ENCODE measurements at regions not wholly inside any gene's neighbourhood (a gene's known extent, or its start where the extent isn't known, plus 50 kb on each side); places are given as distances from the start of the nearest gene placed in this dataset.

GRCh38 chr7:65746398-65746669 is 126.5 kb upstream of the VKORC1L1 start:
- TF ChIP-seq GATA2 (IDR thresholded peaks at IDR 0.05; ENCODE audit: low read depth, low read length) (no peak), GATA3 (IDR thresholded peaks at IDR 0.05; ENCODE audit: low read depth, low read length) (no peak)
